Cardiac muscle cell (in vitro differentiated cells and primary cell): ENCODE measurements at regions not wholly inside any gene's neighbourhood (a gene's known extent, or its start where the extent isn't known, plus 50 kb on each side); places are given as distances from the start of the nearest gene placed in this dataset.

Experiments used
- DNase-seq, 2 donors: peaks; one replicate each; pipeline versions ENCODE4 v3.0.0 to v3.0.0-alpha.2; 2010 to 2017; ENCODE audit warnings: low read depth in 1 of 2, low spot score in 1 of 2
- H3K27ac ChIP-seq: fragments of 200-600 bp; sonication (generic); 2 replicates; pipeline ENCODE4 v1.5.1; 2016
- H3K27me3 ChIP-seq: fragments of 200-600 bp; sonication (generic); 2 replicates; pipeline ENCODE4 v1.6.0; 2016; ENCODE audit warnings: control low read depth
- H3K36me3 ChIP-seq: fragments of 200-600 bp; sonication (generic); 2 replicates; pipeline ENCODE4 v1.5.1; 2016; ENCODE audit warnings: control low read depth
- H3K4me1 ChIP-seq: fragments of 200-600 bp; sonication (generic); 2 replicates; pipeline ENCODE4 v1.8.1; 2017; ENCODE audit warnings: low read depth, mild to moderate bottlenecking, mixed run types
- H3K4me3 ChIP-seq: fragments of 200-600 bp; sonication (generic); 2 replicates; pipeline ENCODE4 v1.5.1; 2016; ENCODE audit warnings: mild to moderate bottlenecking
- H3K9me3 ChIP-seq: fragments of 200-600 bp; sonication (generic); 2 replicates; pipeline ENCODE4 v1.5.1; 2017; ENCODE audit warnings: low read depth, mild to moderate bottlenecking, control low read depth
- TF ChIP-seq, protein P1 (sequence below): IDR thresholded peaks from 2 replicates; pipeline ENCODE4 v1.5.1; 2012; ENCODE audit warnings: low read depth, mild to moderate bottlenecking, low read length

GRCh38 chr12:111219440-111219839, 149.5 kb downstream of the PHETA1 start:
- Histone ChIP-seq H3K4me1 (no peaks in the 10 kb centered on the region), H3K36me3 (no peaks in the 10 kb centered on the region), H3K27me3 (no peaks in the 10 kb centered on the region), H3K27ac (no peak overlapping the region), H3K9me3 (no peaks in the 10 kb centered on the region), H3K4me3 (no peak overlapping the region)
- TF ChIP-seq, protein P1, sequence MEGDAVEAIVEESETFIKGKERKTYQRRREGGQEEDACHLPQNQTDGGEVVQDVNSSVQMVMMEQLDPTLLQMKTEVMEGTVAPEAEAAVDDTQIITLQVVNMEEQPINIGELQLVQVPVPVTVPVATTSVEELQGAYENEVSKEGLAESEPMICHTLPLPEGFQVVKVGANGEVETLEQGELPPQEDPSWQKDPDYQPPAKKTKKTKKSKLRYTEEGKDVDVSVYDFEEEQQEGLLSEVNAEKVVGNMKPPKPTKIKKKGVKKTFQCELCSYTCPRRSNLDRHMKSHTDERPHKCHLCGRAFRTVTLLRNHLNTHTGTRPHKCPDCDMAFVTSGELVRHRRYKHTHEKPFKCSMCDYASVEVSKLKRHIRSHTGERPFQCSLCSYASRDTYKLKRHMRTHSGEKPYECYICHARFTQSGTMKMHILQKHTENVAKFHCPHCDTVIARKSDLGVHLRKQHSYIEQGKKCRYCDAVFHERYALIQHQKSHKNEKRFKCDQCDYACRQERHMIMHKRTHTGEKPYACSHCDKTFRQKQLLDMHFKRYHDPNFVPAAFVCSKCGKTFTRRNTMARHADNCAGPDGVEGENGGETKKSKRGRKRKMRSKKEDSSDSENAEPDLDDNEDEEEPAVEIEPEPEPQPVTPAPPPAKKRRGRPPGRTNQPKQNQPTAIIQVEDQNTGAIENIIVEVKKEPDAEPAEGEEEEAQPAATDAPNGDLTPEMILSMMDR = no peak
- no peak for DNase-seq

DNA sequence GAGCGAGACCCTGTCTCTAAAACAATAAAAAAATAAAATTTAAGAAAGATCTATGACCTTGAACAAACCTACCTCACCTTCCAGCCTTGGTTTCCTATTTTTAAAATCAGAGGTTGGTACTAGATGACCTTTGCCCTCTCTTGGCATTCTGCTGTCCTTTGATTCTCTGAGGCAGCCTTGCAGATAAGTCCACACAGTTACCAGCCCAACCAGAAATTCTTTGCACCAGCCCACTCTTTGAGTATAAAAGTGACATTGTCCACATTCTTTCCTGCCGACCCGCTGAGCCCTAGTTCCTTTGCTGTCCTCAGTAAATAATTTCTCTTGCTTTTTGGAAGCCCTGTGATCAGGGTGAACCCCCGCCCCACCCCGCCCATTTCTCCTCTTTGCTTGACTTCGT, 150.4 kb downstream of the PHETA1 start:
- Histone ChIP-seq H3K27ac (no peak overlapping the region), H3K4me1 (no peaks in the 10 kb centered on the region), H3K9me3 (no peaks in the 10 kb centered on the region), H3K27me3 (no peaks in the 10 kb centered on the region), H3K4me3 (no peak overlapping the region), H3K36me3 (no peaks in the 10 kb centered on the region)
- TF ChIP-seq, protein P1 = no peak
- no peak for DNase-seq

- Histone ChIP-seq H3K4me1 (no peaks in the 10 kb centered on the region), H3K27ac (no peak overlapping the region), H3K4me3 (no peak overlapping the region), H3K9me3 (no peaks in the 10 kb centered on the region), H3K27me3 (no peaks in the 10 kb centered on the region), H3K36me3 (no peaks in the 10 kb centered on the region)
- DNase-seq = no peak
- TF ChIP-seq, protein P1 = no peak
These were observed 152.3 kb downstream of the PHETA1 start for GRCh38 chr12:111216387-111217159.

DNA sequence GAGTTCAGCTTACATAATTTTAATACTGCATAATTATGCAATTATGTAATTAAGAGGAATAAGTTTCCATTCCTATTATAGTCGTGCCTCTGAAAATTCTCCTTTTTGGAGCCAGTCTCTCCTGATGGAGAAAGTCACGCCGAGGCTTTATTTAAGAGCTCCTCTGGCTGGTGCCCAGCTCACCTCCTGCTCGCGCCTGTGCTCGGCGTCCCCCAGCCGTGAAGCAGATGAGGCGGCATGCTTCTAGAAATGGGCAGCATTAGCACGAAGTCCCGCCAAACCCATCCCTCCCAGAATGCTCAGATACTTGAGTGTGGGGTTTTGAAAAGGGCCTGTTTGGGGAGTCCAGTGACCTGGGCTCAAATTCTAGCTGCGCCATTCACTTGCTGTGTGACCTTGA, 153.0 kb downstream of the PHETA1 start:
- no peaks in the 10 kb centered on the region for H3K4me1 ChIP-seq
- H3K9me3 ChIP-seq = no peaks in the 10 kb centered on the region
- no peaks in the 10 kb centered on the region for H3K36me3 ChIP-seq
- no peaks in the 10 kb centered on the region for H3K27me3 ChIP-seq
- H3K4me3 ChIP-seq = no peak overlapping the region
- DNase-seq = no peak
- H3K27ac ChIP-seq = no peak overlapping the region
- TF ChIP-seq, protein P1 = no peak

DNA sequence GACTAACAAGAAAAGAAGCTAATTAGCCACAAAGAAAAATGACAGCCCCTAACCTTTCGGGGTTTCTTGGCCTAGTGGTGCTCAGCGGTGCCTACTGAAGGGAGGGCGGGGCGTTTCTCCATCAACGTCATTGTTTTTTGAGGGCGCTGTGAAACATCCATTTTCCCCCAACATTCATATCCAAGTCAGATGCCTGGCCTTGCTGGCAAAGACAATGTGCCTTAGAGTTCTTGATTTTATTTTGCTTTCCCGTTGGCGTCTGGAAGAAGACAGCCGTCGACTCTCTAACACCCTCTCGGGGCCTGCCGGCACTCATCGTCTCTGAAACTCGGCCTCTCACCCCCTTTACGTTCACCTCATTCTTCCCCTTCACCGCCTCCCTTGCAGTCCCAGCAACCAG, 154.5 kb downstream of the PHETA1 start:
- H3K36me3 ChIP-seq = no peaks in the 10 kb centered on the region
- DNase-seq = no peak
- H3K4me1 ChIP-seq = no peaks in the 10 kb centered on the region
- H3K4me3 ChIP-seq = no peak overlapping the region
- H3K9me3 ChIP-seq = no peaks in the 10 kb centered on the region
- no peaks in the 10 kb centered on the region for H3K27me3 ChIP-seq
- H3K27ac ChIP-seq = no peak overlapping the region
- TF ChIP-seq, protein P1 = no peak
